Neural progenitor cell (in vitro differentiated cells): ENCODE measurements at regions not wholly inside any gene's neighbourhood (a gene's known extent, or its start where the extent isn't known, plus 50 kb on each side); places are given as distances from the start of the nearest gene placed in this dataset.

Source experiments
- DNase-seq: peaks from one replicate; pipeline ENCODE4 v3.0.0-alpha.2; 2016; ENCODE audit warnings: low spot score
- H2AFZ ChIP-seq: fragments of 200-600 bp; sonication (generic); replicated peaks from 2 replicates; pipeline ENCODE4 v1.6.1; 2016; ENCODE audit warnings: antibody characterized with exemption
- H3F3A ChIP-seq: fragments of 200-600 bp; sonication (generic); 2 replicates; pipeline ENCODE4 v1.6.1; 2016; ENCODE audit warnings: antibody characterized with exemption, low read depth
- H3K27ac ChIP-seq: fragments of 200-600 bp; sonication (generic); 2 replicates; pipeline ENCODE4 v1.5.1; 2016; ENCODE audit warnings: mild to moderate bottlenecking
- H3K27me3 ChIP-seq: fragments of 200-600 bp; sonication (generic); 2 replicates; pipeline ENCODE4 v1.6.1; 2016; ENCODE audit warnings: mild to moderate bottlenecking, moderate library complexity
- H3K36me3 ChIP-seq: fragments of 200-600 bp; sonication (generic); 2 replicates; pipeline ENCODE4 v1.5.1; 2016
- H3K4me1 ChIP-seq: fragments of 200-600 bp; sonication (generic); 2 replicates; pipeline ENCODE4 v1.6.1; 2016; ENCODE audit warnings: mixed run types
- H3K4me2 ChIP-seq: fragments of 200-600 bp; sonication (generic); 2 replicates; pipeline ENCODE4 v1.6.1; 2016
- H3K4me3 ChIP-seq: fragments of 200-600 bp; sonication (generic); 2 replicates; pipeline ENCODE4 v1.5.1; 2016
- H3K79me2 ChIP-seq: fragments of 200-600 bp; sonication (generic); 2 replicates; pipeline ENCODE4 v1.6.1; 2016; ENCODE audit warnings: low read depth
- H3K9ac ChIP-seq: fragments of 200-600 bp; sonication (generic); 2 replicates; pipeline ENCODE4 v1.6.1; 2016
- H3K9me3 ChIP-seq: fragments of 200-600 bp; sonication (generic); 2 replicates; pipeline ENCODE4 v1.5.1; 2016; ENCODE audit warnings: low read depth
- H4K20me1 ChIP-seq: fragments of 200-600 bp; sonication (generic); 2 replicates; pipeline ENCODE4 v1.6.1; 2016; ENCODE audit warnings: low read depth
- H3K27ac Mint-ChIP-seq: 3 replicates; pipeline ENCODE4 v1.8.0; 2021; ENCODE audit warnings: mixed read lengths
- H3K27me3 Mint-ChIP-seq: 2 replicates; pipeline ENCODE4 v1.8.0; 2022; ENCODE audit warnings: low read depth, mild to moderate bottlenecking, inconsistent platforms, moderate library complexity, mixed read lengths; ENCODE audit not compliant: insufficient read depth
- H3K36me3 Mint-ChIP-seq: 3 replicates; pipeline ENCODE4 v1.8.0; 2021; ENCODE audit warnings: mixed read lengths
- H3K4me1 Mint-ChIP-seq: 3 replicates; pipeline ENCODE4 v1.8.0; 2021; ENCODE audit warnings: mixed read lengths
- H3K4me3 Mint-ChIP-seq: 3 replicates; pipeline ENCODE4 v1.8.0; 2021; ENCODE audit warnings: mild to moderate bottlenecking, moderate library complexity, mixed read lengths
- H3K9me3 Mint-ChIP-seq: 3 replicates; pipeline ENCODE4 v1.8.0; 2020; ENCODE audit warnings: mixed read lengths
- CTCF ChIP-seq: fragments of 200-600 bp; sonication (generic); IDR thresholded peaks from 2 replicates; pipeline ENCODE4 v1.5.1; 2017; ENCODE audit warnings: antibody characterized with exemption, mild to moderate bottlenecking
- EZH2 ChIP-seq: fragments of 200-600 bp; sonication (generic); IDR thresholded peaks from 2 replicates; pipeline ENCODE4 v1.6.1; 2017; ENCODE audit warnings: antibody characterized with exemption, mild to moderate bottlenecking, moderate library complexity
- EZH2phosphoT487 ChIP-seq: fragments of 200-600 bp; sonication (generic); IDR thresholded peaks from 2 replicates; pipeline ENCODE4 v1.6.1; 2017; ENCODE audit warnings: antibody characterized with exemption

DNA sequence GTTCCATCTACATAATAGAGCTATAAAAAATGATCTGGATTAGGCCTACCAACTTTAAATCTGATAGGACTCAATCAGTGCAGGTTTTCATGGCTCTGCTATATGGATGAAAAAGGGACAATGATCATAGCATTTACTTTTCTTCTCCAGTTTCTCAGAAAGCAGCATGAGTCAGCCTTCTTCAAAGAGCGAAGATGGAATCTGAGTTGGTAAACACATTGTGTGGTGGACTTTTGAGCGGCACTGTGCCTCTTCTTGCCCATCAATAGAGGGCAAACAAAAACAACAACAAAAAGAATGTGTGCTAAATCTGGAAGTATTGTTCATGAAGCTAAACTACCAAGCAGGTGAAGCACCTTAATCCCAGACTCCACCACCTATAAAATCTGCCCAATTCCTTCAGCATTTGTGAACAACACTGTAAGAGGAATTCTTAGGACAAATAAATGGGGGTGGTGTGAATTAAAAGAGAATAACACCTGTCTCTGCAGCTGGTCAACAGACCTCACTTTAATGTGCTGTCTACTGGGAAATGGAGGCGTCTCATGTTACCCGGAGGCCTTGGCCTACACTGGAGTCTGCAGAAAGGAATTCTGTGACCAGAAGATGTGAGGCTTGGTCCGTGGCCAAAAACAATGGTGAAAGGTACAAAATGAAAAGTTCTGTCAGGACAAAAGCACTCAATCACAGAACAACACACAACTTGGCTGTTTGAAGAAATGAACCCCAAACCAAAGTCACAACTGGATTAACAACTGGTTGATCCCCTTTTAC lies 609.0 kb downstream of the IRS1 start:
- Mint-ChIP-seq H3K4me3 (no peak overlapping the region), H3K27me3 (no peaks in the 10 kb centered on the region), H3K9me3 (peaks cover 3% of the 10 kb centered on the region), H3K36me3 (no peaks in the 10 kb centered on the region), H3K27ac (no peak overlapping the region), H3K4me1 (peaks cover 10% of the 10 kb centered on the region)
- no peak overlapping the region for H3K4me2 ChIP-seq
- no peak overlapping the region for H3K4me3 ChIP-seq
- H3K27ac ChIP-seq: no peak overlapping the region
- no peak overlapping the region for H3K9ac ChIP-seq
- H3K9me3 ChIP-seq: no peaks in the 10 kb centered on the region
- no peaks in the 10 kb centered on the region for H3K36me3 ChIP-seq
- H3K27me3 ChIP-seq: no peaks in the 10 kb centered on the region
- TF ChIP-seq EZH2phosphoT487 (no peak), CTCF (no peak), EZH2 (no peak)
- H4K20me1 ChIP-seq: no peaks in the 10 kb centered on the region
- peaks cover 7% of the 10 kb centered on the region for H3K4me1 ChIP-seq
- no peaks in the 10 kb centered on the region for H3K79me2 ChIP-seq
- no peak for DNase-seq
- no peak overlapping the region for H2AFZ ChIP-seq
- no peaks in the 10 kb centered on the region for H3F3A ChIP-seq

DNA sequence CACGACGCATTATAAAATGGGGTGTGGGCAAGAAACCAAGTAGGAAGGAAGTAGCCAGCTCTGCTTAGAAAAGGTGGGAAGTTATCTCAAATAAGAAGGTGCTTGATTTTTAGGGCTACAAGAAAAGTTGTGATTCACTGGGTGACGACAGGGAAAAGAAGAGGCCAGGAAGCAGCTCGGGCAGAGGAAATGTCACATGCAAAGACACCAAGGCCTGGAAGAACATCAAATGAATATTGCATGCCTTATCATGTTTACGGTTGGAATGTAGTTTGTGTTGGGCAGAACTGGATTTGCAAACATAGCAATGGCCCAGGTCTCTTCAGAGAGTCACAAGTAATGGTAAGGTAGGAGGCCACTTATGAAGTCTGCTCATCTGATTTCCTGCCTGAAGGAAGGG lies 610.6 kb downstream of the IRS1 start:
- no peak overlapping the region for H3K4me2 ChIP-seq
- H3K4me3 Mint-ChIP-seq: no peak overlapping the region
- peaks cover 5% of the 10 kb centered on the region for H3K9me3 Mint-ChIP-seq
- no peaks in the 10 kb centered on the region for H3K36me3 ChIP-seq
- H3K4me1 Mint-ChIP-seq: peaks cover 22% of the 10 kb centered on the region
- H3K27me3 Mint-ChIP-seq: no peaks in the 10 kb centered on the region
- H3K27ac Mint-ChIP-seq: no peak overlapping the region
- no peak for DNase-seq
- H4K20me1 ChIP-seq: no peaks in the 10 kb centered on the region
- H3K36me3 Mint-ChIP-seq: no peaks in the 10 kb centered on the region
- TF ChIP-seq EZH2phosphoT487 (no peak), CTCF (no peak), EZH2 (no peak)
- no peak overlapping the region for H3K27ac ChIP-seq
- no peaks in the 10 kb centered on the region for H3F3A ChIP-seq
- no peaks in the 10 kb centered on the region for H3K79me2 ChIP-seq
- H3K27me3 ChIP-seq: no peaks in the 10 kb centered on the region
- no peak overlapping the region for H3K4me3 ChIP-seq
- H3K4me1 ChIP-seq: peaks cover 19% of the 10 kb centered on the region
- no peak overlapping the region for H3K9ac ChIP-seq
- H2AFZ ChIP-seq: no peak overlapping the region
- H3K9me3 ChIP-seq: no peaks in the 10 kb centered on the region

- H3K79me2 ChIP-seq: no peaks in the 10 kb centered on the region
- Mint-ChIP-seq H3K9me3 (peaks cover 12% of the 10 kb centered on the region), H3K27ac (no peak overlapping the region), H3K27me3 (no peaks in the 10 kb centered on the region), H3K4me3 (no peak overlapping the region), H3K4me1 (peaks cover 22% of the 10 kb centered on the region), H3K36me3 (peaks cover 2% of the 10 kb centered on the region)
- no peak overlapping the region for H3K4me3 ChIP-seq
- no peaks in the 10 kb centered on the region for H3F3A ChIP-seq
- H2AFZ ChIP-seq: no peak overlapping the region
- H3K27ac ChIP-seq: no peak overlapping the region
- no peaks in the 10 kb centered on the region for H3K9me3 ChIP-seq
- H3K4me2 ChIP-seq: no peak overlapping the region
- no peak for DNase-seq
- H4K20me1 ChIP-seq: no peaks in the 10 kb centered on the region
- H3K4me1 ChIP-seq: peaks cover 19% of the 10 kb centered on the region
- TF ChIP-seq CTCF: no peak
- TF ChIP-seq EZH2: no peak
- TF ChIP-seq EZH2phosphoT487: no peak
- H3K27me3 ChIP-seq: no peaks in the 10 kb centered on the region
- no peaks in the 10 kb centered on the region for H3K36me3 ChIP-seq
- no peak overlapping the region for H3K9ac ChIP-seq
Measured at GRCh38 chr2:226187616-226188015, 612.0 kb downstream of the IRS1 start.
